ENCODE measurements at regions not wholly inside any gene's neighbourhood (a gene's known extent, or its start where the extent isn't known, plus 50 kb on each side); places are given as distances from the start of the nearest gene placed in this dataset.

DNA sequence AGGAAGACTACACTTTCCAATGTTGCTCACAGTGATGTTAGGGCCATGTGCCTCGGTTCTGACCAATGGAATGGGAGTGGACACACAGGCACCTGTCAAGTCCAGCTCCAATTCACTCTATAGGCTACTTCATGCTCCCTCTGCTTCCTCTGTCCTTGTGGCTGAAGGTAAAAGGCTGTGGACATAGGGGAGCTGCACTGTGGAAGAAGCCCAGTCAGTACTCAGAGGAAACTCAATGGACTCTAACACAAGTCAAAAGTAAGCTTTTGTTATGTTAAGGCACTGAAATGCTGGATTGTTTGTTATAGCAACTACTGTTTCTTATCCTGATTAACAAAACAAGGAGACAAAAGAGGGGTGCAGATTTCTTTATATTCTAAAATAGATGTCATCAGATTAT, 278.2 kb downstream of the BCL11B start:
- TF ChIP-seq, protein P1, sequence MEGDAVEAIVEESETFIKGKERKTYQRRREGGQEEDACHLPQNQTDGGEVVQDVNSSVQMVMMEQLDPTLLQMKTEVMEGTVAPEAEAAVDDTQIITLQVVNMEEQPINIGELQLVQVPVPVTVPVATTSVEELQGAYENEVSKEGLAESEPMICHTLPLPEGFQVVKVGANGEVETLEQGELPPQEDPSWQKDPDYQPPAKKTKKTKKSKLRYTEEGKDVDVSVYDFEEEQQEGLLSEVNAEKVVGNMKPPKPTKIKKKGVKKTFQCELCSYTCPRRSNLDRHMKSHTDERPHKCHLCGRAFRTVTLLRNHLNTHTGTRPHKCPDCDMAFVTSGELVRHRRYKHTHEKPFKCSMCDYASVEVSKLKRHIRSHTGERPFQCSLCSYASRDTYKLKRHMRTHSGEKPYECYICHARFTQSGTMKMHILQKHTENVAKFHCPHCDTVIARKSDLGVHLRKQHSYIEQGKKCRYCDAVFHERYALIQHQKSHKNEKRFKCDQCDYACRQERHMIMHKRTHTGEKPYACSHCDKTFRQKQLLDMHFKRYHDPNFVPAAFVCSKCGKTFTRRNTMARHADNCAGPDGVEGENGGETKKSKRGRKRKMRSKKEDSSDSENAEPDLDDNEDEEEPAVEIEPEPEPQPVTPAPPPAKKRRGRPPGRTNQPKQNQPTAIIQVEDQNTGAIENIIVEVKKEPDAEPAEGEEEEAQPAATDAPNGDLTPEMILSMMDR (IDR thresholded peaks at IDR 0.05), result no peak
- no peak for TF ChIP-seq POLR2AphosphoS5 (IDR thresholded peaks at IDR 0.05)

Data from suprapubic skin (tissue), 3 donors.